Upper lobe of right lung (tissue), 1 donor: ENCODE measurements at regions not wholly inside any gene's neighbourhood (a gene's known extent, or its start where the extent isn't known, plus 50 kb on each side); places are given as distances from the start of the nearest gene placed in this dataset.
"Not testable (repeated sequence)": the region's sequence is repeated elsewhere in the genome, so short reads cannot be mapped to it uniquely, and the experiment has no call there.

Experiments used
- ATAC-seq: fragments of 200-7000 bp; cut with Tn5 transposase; one replicate; pipeline ENCODE4 v1.9.1; 2020; ENCODE audit warnings: mild to moderate bottlenecking, moderate library complexity
- DNase-seq: peaks from one replicate; pipeline ENCODE4 v3.0.0-alpha.2; 2020
- H3K27ac ChIP-seq: fragments of 200-600 bp; one replicate; pipeline ENCODE4 v1.8.0; 2022
- H3K27me3 ChIP-seq: fragments of 200-600 bp; one replicate; pipeline ENCODE4 v1.8.0; 2022; ENCODE audit warnings: mild to moderate bottlenecking
- H3K36me3 ChIP-seq: fragments of 200-600 bp; one replicate; pipeline ENCODE4 v1.8.0; 2022
- H3K4me1 ChIP-seq: fragments of 200-600 bp; one replicate; pipeline ENCODE4 v1.8.0; 2022
- H3K4me3 ChIP-seq: fragments of 200-600 bp; one replicate; pipeline ENCODE4 v1.8.0; 2022; ENCODE audit warnings: mild to moderate bottlenecking
- H3K9me3 ChIP-seq: fragments of 200-600 bp; one replicate; pipeline ENCODE4 v1.8.0; 2022
- CTCF ChIP-seq: fragments of 200-600 bp; IDR thresholded peaks from one replicate; pipeline ENCODE4 v1.8.0; 2022; ENCODE audit warnings: antibody characterized with exemption
- intact Hi-C: fragments of 100-400 bp; cut with DNase I; formaldehyde crosslinking; loops from one replicate; pipeline ENCODE4 v1.11.0; 2022
- donor health status: DM: no; HTN: yes; CAD: no; lungs with severe emphysema.

GRCh38 chr9:105004466-105005090 is 76.6 kb upstream of the ABCA1 start:
- no peak for TF ChIP-seq CTCF

GRCh38 chr9:105005186-105005585 is 77.2 kb upstream of the ABCA1 start:
- DNase-seq (no peak), ATAC-seq (no peak)
- H3K27ac ChIP-seq: no peak overlapping the region
- no peaks in the 10 kb centered on the region for H3K36me3 ChIP-seq
- intact Hi-C loops: no loop called here
- TF ChIP-seq CTCF: no peak
- H3K27me3 ChIP-seq: no peaks in the 10 kb centered on the region
- H3K4me3 ChIP-seq: no peak overlapping the region
- H3K9me3 ChIP-seq: no peaks in the 10 kb centered on the region
- H3K4me1 ChIP-seq: peaks cover 7% of the 10 kb centered on the region

More at GRCh38 chr9:105004466-105005090, 76.6 kb upstream of the ABCA1 start:
- Histone ChIP-seq H3K27ac (no peak overlapping the region), H3K4me1 (peaks cover 7% of the 10 kb centered on the region), H3K36me3 (no peaks in the 10 kb centered on the region), H3K4me3 (no peak overlapping the region), H3K27me3 (no peaks in the 10 kb centered on the region), H3K9me3 (no peaks in the 10 kb centered on the region)
- ATAC-seq (no peak), DNase-seq (no peak)
- intact Hi-C loops: no loop called here

GRCh38 chr9:105006514-105006913 is 78.6 kb upstream of the ABCA1 start:
- no peak overlapping the region for H3K27ac ChIP-seq
- TF ChIP-seq CTCF: no peak
- H3K9me3 ChIP-seq: no peaks in the 10 kb centered on the region
- no peaks in the 10 kb centered on the region for H3K36me3 ChIP-seq
- intact Hi-C loops: no loop called here
- DNase-seq: no peak
- H3K4me1 ChIP-seq: peaks cover 7% of the 10 kb centered on the region
- no peak overlapping the region for H3K4me3 ChIP-seq
- H3K27me3 ChIP-seq: no peaks in the 10 kb centered on the region
- ATAC-seq: no peak

GRCh38 chr9:105007143-105007542 is 79.2 kb upstream of the ABCA1 start:
- intact Hi-C loops: no loop called here
- ATAC-seq (peak; percentile 94), DNase-seq (no peak)
- Histone ChIP-seq H3K4me1 (peaks cover 7% of the 10 kb centered on the region), H3K36me3 (no peaks in the 10 kb centered on the region), H3K4me3 (no peak overlapping the region), H3K27me3 (no peaks in the 10 kb centered on the region), H3K9me3 (no peaks in the 10 kb centered on the region), H3K27ac (no peak overlapping the region)
- TF ChIP-seq CTCF: no peak

- H3K9me3 ChIP-seq, intact Hi-C loops, H3K36me3 ChIP-seq, H3K27me3 ChIP-seq, DNase-seq, H3K4me3 ChIP-seq, ATAC-seq, H3K4me1 ChIP-seq, H3K27ac ChIP-seq: not testable (repeated sequence)
Measured at GRCh38 chr9:105010089-105010488, 82.1 kb upstream of the ABCA1 start.

GRCh38 chr9:105021917-105022316 is 94.0 kb upstream of the ABCA1 start:
- no peak overlapping the region for H3K27ac ChIP-seq
- no peaks in the 10 kb centered on the region for H3K4me1 ChIP-seq
- intact Hi-C loops: no loop called here
- no peak for ATAC-seq
- no peaks in the 10 kb centered on the region for H3K9me3 ChIP-seq
- TF ChIP-seq CTCF: no peak
- H3K36me3 ChIP-seq: no peaks in the 10 kb centered on the region
- H3K4me3 ChIP-seq: no peak overlapping the region
- no peak for DNase-seq
- H3K27me3 ChIP-seq: no peaks in the 10 kb centered on the region

- H3K27ac ChIP-seq, H3K9me3 ChIP-seq, ATAC-seq, intact Hi-C loops, H3K27me3 ChIP-seq, H3K36me3 ChIP-seq, H3K4me1 ChIP-seq, DNase-seq, H3K4me3 ChIP-seq: not testable (repeated sequence)
Measured at GRCh38 chr9:105022545-105022944, 94.6 kb upstream of the ABCA1 start.
